ENCODE measurements at regions not wholly inside any gene's neighbourhood (a gene's known extent, or its start where the extent isn't known, plus 50 kb on each side); places are given as distances from the start of the nearest gene placed in this dataset.
A peak's percentile ranks its signal among the peaks of the same experiment; 100 is the strongest.
"Not testable (repeated sequence)": the region's sequence is repeated elsewhere in the genome, so short reads cannot be mapped to it uniquely, and the experiment has no call there.

- ATAC-seq = no peak
Observed at GRCh38 chr4:158313566-158313965, 103.3 kb downstream of the TMEM144 start.

- peak; percentile 22 for ATAC-seq
Observed at GRCh38 chr4:158314756-158315487, 104.6 kb downstream of the TMEM144 start.

- no peak for ATAC-seq
Observed at GRCh38 chr4:158315706-158316105, 105.4 kb downstream of the TMEM144 start.

DNA sequence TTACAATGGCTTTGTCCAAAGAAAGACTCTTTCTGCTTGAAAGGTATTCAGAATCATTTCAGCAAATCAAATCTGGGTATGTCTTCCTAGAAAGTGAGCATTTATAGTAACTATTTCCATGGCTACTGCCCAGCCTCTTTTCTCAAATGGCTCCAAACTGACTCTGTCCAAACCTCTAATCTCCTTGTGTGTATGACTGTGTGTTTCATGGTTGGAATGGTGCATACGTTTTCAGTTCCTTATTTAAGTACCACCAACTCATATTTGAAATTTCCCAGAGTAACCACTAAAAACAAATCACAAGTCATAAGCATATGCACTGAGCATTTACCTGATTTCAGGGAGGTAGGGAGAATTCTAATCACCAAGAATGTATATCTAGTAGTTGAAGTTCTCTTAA is 106.0 kb downstream of the TMEM144 start:
- no peak for ATAC-seq

DNA sequence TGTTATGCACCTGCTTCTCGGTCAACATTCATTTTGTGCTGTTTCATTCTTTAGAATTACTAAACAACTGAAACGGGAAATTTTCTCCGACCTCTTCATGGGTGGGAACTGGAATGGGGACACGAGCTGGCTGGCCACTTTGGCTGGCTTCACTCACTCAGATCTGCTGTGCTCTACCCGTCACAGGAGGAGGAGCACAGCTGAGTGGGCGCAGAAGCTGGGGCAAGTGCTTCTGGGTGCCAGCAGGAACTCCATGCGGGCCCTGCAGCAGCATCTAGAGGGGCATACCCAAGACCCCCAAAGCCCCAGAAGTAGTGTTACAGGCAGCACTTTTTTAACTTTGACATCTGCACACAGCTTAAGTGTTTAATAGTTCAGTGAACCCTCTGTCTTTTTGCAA is 109.6 kb downstream of the TMEM144 start:
- ATAC-seq = no peak

DNA sequence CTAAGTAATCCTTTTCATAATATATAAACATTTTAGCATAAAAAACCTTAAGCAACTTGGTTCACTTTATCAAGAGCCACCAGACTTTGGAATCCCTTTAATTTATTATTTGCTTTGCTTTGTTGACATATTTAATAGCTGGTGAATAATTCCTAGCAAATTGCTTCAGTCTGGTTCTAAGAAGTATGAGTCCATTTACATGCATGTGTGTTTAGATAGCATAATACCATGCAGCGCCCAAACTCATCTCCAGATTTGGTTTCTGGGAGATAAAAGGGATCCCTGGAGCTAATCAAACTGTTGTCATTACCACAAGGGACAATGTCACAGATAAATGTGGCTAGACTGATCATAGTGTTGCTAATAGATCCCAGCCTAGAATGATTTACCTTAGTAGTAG is 111.8 kb downstream of the TMEM144 start:
- ATAC-seq = no peak

DNA sequence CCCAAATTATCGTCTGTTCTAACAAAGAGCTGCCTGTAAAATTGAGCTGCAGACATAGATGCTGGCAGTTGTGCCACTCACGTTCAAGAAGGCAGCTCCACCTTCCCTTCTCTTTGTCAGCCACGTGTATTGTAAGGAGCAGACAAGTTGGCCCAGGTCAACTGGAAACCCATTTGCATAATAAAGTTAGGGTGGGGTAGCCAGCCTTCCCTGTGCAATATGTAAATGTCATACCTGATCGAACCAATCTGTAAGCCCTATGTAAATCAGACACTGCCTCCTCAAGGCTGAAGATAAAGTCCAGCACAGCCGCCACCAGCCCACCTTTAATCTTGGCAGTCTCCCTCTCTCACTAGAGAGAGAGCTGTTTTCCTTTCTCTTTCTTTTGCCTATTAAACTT is 117.2 kb downstream of the TMEM144 start:
- ATAC-seq = no peak

DNA sequence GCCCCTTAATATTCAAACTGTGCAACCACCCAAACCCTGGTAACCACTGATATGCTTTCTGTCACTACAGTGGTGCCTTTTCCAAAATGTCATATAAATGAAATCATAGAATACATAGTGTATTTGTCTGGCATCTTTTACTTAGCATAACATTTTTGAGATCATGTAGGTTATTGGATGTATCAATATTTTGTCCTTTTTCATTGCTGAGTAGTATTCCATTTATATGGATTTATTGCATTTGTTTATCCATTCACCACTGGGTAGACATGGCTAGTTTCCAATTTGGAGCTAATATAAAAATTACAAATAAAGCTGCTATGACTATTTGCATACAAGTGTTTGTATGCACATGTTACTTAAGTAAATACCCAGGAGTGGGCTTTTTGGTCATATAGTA is 121.6 kb downstream of the TMEM144 start:
- no peak for ATAC-seq

GRCh38 chr4:158333820-158334219 is 123.5 kb downstream of the TMEM144 start:
- no peak for ATAC-seq

DNA sequence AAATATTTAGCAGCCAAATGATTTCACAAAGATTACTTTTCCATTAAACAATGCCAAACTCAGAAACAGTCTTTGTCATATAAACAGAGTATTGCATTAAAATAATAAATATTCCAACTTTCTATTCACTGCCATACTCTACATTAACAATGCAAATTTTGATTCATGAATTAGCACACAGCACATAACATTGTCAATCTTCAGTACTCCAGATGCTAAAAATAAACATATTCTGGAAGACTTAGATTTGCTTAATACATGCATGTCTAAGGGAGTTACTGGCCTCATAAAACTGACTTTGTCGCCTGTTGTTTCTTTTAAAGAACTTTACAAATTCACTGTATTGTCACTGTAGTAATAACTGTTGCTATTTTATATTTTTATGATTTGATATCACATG is 131.6 kb downstream of the TMEM144 start:
- ATAC-seq = no peak

DNA sequence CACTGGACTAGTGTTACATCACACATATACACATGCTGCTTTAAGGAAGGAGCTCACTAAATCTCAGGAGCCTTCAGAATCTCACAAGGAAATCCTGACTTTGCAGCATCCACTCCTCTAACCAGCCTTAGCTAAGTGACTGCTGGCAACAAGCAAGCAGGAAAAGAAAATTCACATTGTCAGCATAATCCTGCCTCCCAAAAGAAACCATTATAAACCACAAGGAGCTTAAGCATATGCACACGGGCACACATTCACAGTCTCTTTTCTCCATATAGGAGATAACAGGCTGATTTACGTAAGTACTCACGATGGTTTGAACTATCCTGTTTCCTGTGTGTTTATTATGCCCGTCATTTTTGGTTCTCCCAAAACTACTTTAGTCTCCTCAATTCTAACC is 136.3 kb downstream of the TMEM144 start:
- ATAC-seq = no peak

DNA sequence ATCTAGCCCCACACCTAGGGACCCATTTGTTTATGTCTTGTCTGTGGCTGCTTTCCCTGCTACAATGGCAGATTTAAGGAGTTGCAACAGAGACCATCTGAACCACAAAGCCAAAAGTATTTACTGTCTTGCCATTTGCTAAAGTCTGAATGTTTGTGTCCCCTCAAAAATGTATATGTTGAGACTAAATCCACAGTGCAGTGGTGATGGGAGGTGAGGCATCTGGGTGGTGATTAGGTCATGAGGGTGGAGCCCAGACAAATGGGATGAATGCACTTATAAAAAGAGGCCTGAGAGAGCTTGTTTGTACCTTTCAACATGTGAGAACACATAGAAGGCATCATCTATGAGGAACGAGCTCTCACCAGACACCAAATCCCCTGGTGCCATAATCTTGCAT is 137.3 kb downstream of the TMEM144 start:
- ATAC-seq = no peak

- no peak for ATAC-seq
Observed at GRCh38 chr4:158350161-158350560, 139.9 kb downstream of the TMEM144 start.

- ATAC-seq = no peak
Observed at GRCh38 chr4:158353541-158354304, 143.4 kb downstream of the TMEM144 start.

DNA sequence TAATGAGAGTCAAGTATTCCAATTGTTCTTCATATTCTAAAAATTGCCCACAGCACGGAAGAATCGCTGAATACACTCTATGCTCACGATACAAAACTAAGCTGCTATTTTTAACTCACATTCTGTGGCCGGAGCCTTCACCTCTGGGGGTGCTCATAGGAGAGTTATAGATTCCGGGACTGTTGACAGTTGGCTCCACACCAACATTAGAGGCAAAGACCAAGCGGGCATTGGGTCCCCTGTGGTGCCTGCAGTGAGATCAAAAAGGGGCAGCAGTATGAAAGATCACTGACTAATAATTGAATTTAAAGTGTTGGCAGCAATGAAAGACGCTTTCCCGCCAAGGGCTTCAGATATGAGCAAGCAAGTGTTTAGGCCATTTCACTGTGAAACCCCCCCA is 146.0 kb downstream of the TMEM144 start:
- no peak for ATAC-seq

DNA sequence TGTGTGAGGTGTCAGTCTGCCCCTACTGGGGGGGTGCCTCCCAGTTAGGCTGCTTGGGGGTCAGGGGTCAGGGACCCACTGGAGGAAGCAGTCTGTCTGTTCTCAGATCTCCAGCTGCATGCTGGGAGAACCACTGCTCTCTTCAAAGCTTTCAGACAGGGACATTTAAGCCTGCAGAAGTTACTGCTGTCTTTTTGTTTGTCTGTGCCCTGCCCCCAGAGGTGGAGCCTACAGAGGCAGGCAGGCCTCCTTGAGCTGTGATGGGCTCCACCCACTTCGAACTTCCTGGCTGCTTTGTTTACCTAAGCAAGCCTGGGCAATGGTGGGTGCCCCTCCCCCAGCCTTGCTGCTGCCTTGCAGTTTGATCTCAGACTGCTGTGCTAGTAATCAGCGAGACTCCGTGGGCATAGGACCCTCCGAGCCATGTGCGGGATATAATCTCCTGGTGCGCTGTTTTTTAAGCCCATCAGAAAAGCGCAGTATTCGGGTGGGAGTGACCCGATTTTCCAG is 153.7 kb upstream of the RXFP1 start:
- not testable (repeated sequence) for ATAC-seq

DNA sequence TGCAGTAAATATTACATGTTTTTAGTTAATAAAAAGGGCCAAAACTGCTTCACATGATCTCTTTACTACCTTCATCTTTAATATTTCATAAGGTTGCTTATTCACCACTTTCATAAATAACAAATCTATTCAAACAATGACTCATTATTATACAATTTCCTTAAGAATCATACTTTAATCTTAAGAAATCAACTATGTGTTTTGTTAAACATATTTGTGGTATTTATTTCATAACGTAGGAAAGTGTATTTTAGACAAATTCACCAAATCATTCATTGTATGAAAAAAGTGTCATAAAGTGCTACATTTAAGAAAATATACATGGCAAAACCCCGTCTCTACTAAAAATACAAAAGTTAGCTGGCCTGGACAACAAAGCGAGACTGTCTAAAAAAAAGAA is 150.5 kb upstream of the RXFP1 start:
- no peak for ATAC-seq

DNA sequence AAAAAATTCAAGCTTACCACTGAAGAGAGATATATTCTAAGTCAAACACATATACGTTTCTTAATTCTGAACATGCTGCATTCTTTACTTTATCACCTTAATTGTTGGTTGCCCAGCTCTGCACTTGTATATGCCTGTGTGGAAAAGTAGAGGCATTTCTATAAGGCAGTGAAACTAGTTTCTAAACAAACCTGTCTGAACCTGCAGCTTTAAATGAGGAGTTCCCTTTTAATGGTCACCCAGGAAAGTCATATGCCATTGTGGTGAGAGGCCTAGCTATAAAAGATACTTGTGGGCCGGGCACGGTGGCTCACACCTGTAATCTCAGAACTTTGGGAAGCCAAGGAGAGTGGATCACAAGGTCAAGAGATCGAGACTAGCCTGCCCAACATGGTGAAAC is 147.4 kb upstream of the RXFP1 start:
- no peak for ATAC-seq

DNA sequence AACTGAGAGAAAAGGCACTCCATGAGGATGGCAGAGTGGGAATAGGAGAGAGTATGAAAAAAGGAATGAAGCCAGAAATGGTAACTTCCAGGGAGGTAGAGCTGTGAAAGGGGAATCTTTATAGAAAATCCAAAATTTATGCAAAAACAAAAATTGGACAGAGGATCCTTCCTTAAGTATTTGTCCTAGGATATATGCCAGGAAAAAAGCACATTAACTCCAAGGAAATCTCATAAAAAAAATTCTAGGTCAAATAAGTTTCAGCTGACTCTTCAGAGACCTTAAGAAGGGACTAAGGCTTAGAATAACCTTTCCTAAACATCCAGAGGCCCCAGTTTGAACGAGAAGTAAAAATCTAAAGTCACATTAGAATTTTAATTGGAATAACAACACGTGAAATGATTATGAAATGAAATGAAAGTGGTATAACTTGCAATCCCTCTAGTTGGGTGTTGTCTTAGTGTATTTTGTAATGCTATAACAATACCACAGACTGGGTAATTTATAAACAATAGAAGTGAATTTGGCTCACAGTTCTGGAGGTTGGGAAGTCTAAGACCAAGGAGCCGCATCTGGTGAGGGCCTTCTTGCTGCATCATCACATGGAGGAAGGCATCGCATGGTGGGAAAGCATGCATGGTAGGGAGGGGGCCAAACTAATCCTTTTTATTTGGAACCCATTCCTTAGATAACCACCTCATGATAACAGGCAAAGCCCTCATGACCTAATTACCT is 145.4 kb upstream of the RXFP1 start:
- no peak for ATAC-seq

DNA sequence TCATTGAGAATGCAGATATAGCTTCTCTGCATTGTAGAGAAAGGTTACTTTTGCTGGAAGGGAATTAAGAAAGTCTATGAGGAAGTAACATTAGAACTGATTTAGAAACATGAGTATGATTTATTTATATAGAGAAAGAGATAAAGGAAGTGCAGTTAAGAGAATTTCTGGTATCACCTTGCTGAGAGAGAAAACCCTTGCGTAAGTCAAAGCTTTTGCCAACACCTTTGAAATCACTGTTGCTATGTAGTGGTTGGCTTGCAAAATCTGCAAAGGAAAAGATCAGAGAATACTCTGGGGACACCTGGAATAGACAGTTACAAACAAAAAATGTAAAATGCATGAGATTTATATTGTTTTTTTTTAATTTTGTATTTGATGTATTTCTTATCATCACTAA is 137.3 kb upstream of the RXFP1 start:
- no peak for ATAC-seq

GRCh38 chr4:158395343-158395742 is 126.3 kb upstream of the RXFP1 start:
- no peak for ATAC-seq

GRCh38 chr4:158395889-158396288 is 125.8 kb upstream of the RXFP1 start:
- no peak for ATAC-seq

DNA sequence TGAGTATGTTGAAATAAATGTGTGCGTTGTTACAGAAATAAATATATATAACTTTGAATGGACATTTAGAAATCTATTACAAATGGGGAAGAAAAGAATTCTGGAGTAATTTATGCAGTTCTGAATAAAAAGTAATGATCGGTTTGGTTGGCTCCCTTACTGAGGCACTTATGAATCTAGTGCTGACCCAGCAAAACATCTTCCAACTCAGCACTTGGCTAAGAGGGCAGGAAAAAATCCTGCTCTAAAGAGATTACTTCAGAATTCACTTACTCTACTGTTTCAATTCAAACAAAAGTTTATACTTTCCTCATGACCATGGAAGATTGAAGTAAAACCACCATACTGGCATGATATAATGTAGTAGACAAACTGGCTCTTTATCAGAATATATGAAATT is 123.9 kb upstream of the RXFP1 start:
- ATAC-seq = no peak

Data from esophagus mucosa (tissue), 1 donor.